ENCODE measurements at regions not wholly inside any gene's neighbourhood (a gene's known extent, or its start where the extent isn't known, plus 50 kb on each side); places are given as distances from the start of the nearest gene placed in this dataset.

DNA sequence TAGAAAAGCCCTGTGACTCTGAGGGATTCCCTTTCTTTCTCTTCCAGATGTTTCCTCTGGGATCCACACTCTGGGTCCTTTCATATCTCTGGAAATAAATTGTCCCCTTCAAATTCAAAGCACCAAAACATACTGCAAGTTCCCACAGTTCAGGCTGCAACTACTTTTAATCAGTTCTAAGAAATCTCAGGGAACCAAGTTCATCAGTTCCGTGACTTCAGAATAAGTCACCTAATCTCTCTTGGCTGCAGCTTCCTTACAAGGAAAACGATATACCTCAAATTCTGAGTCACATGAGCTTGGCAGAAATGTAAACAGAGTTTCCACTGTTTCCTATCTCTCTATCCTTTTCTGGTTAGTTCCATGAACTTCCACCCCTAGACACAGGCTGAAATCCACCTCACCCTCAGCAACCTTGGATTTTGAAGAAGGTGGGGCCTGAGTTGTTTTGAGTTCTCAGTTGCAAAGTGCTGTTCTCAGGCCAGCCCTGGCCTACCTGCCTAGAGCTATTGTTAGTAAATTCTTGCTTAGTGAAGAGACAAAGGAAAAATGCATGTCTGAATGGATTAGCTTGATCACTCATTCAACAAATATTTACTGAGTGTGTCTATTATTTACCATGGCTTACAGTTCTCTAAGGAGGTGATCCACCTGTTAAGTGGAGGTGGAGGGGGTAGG is 59.3 kb upstream of the IL6 start:
- H3K9ac ChIP-seq (ENCODE audit: low read length) = no peak overlapping the region
- 92% methylated on average over 2 of the region's 2 CpGs for WGBS (ENCODE audit: insufficient coverage)
- Mint-ChIP-seq H3K27ac (no peak overlapping the region), H3K9me3 (ENCODE audit: insufficient read depth) (no peaks in the 10 kb centered on the region), H3K4me1 (peaks cover 58% of the 10 kb centered on the region), H3K4me3 (no peak overlapping the region), H3K27me3 (no peaks in the 10 kb centered on the region)
- CTCF ChIA-PET = interaction anchor here (1.0 to 1.2 kb wide), 2 partner anchors 11 to 58 kb away, joined by 3 read pairs; no protein-coding TSS in a partner anchor
- peaks cover 50 to 56% of the 10 kb centered on the region in 2 donors for H3K4me1 ChIP-seq (ENCODE audit: control insufficient read depth in 2 of 2, insufficient read depth in 2 of 2, low read length in 2 of 2)
- H3K4me2 ChIP-seq (replicated peaks; ENCODE audit: low read depth, low read length, poor library complexity, severe bottlenecking) = no peak overlapping the region
- H2AFZ ChIP-seq (ENCODE audit: insufficient read depth, low read depth, low read length, poor library complexity, severe bottlenecking) = no peak overlapping the region
- TF ChIP-seq CTCF (IDR thresholded peaks at IDR 0.05) (no peak), EZH2 (IDR thresholded peaks at IDR 0.05; ENCODE audit: borderline replicate concordance, insufficient read depth, low read depth, low read length, poor library complexity, severe bottlenecking) (no peak)
- H3K27me3 ChIP-seq (replicated peaks in 1 of 4; ENCODE audit: control extremely low read depth in 1 of 4, control insufficient read depth in 3 of 4, insufficient read depth in 4 of 4, low read length in 3 of 4) = no peaks in the 10 kb centered on the region
- no peaks in the 10 kb centered on the region for H3K36me3 ChIP-seq (replicated peaks in 1 of 2; ENCODE audit: control extremely low read depth in 1 of 2, control insufficient read depth in 1 of 2, extremely low read depth in 1 of 2, insufficient read depth in 2 of 2, low read length in 1 of 2)
- H3K27ac ChIP-seq (ENCODE audit: low read length in 2 of 2) = no peak overlapping the region
- H3K79me2 ChIP-seq (ENCODE audit: control insufficient read depth, insufficient read depth, low read length) = peaks cover 30% of the 10 kb centered on the region
- ATAC-seq (ENCODE audit: low read depth) (no peak), DNase-seq (no peak)
- H3K9me3 ChIP-seq (ENCODE audit: control extremely low read depth in 1 of 3, control insufficient read depth in 2 of 3, insufficient read depth in 1 of 3, low read length in 2 of 3) = peaks cover 0 to 6% (median 0%) of the 10 kb centered on the region in 3 donors
- H3K4me3 ChIP-seq (ENCODE audit: control extremely low read depth in 1 of 5, extremely low read depth in 1 of 5, insufficient read depth in 1 of 5, low read depth in 2 of 5, low read length in 4 of 5) = no peak overlapping the region
- POLR2A ChIA-PET = no interaction called here
- H4K20me1 ChIP-seq (ENCODE audit: control insufficient read depth, insufficient read depth, low read length, poor library complexity, severe bottlenecking) = no peaks in the 10 kb centered on the region
- intact Hi-C loops (cut with micrococcal nuclease) = no loop called here

GRCh38 chr7:22667187-22667561 is 59.8 kb upstream of the IL6 start:
- 98% methylated on average over 8 of the region's 13 CpGs for WGBS (ENCODE audit: insufficient coverage)
- ATAC-seq (ENCODE audit: low read depth) (no peak), DNase-seq (no peak)
- H3K27me3 ChIP-seq (replicated peaks in 1 of 4; ENCODE audit: control extremely low read depth in 1 of 4, control insufficient read depth in 3 of 4, insufficient read depth in 4 of 4, low read length in 3 of 4) = no peaks in the 10 kb centered on the region
- no peak overlapping the region for H2AFZ ChIP-seq (ENCODE audit: insufficient read depth, low read depth, low read length, poor library complexity, severe bottlenecking)
- no peaks in the 10 kb centered on the region for H3K9me3 Mint-ChIP-seq (ENCODE audit: insufficient read depth)
- H3K4me1 Mint-ChIP-seq = peaks cover 58% of the 10 kb centered on the region
- peaks cover 51 to 56% of the 10 kb centered on the region in 2 donors for H3K4me1 ChIP-seq (ENCODE audit: control insufficient read depth in 2 of 2, insufficient read depth in 2 of 2, low read length in 2 of 2)
- CTCF ChIA-PET = interaction anchor here (0.6 to 1.2 kb wide), 3 partner anchors 10 to 59 kb away, joined by 3 to 5 read pairs (median 3); no protein-coding TSS in a partner anchor
- TF ChIP-seq EZH2 (IDR thresholded peaks at IDR 0.05; ENCODE audit: borderline replicate concordance, insufficient read depth, low read depth, low read length, poor library complexity, severe bottlenecking) (no peak), CTCF (IDR thresholded peaks at IDR 0.05) (no peak)
- intact Hi-C loops (cut with micrococcal nuclease) = no loop called here
- no peak overlapping the region for H3K4me3 ChIP-seq (ENCODE audit: control extremely low read depth in 1 of 5, extremely low read depth in 1 of 5, insufficient read depth in 1 of 5, low read depth in 2 of 5, low read length in 4 of 5)
- H3K36me3 ChIP-seq (replicated peaks in 1 of 2; ENCODE audit: control extremely low read depth in 1 of 2, control insufficient read depth in 1 of 2, extremely low read depth in 1 of 2, insufficient read depth in 2 of 2, low read length in 1 of 2) = no peaks in the 10 kb centered on the region
- POLR2A ChIA-PET = no interaction called here
- no peak overlapping the region for H3K27ac Mint-ChIP-seq
- no peak overlapping the region for H3K4me2 ChIP-seq (replicated peaks; ENCODE audit: low read depth, low read length, poor library complexity, severe bottlenecking)
- H3K9ac ChIP-seq (ENCODE audit: low read length) = no peak overlapping the region
- no peaks in the 10 kb centered on the region for H4K20me1 ChIP-seq (ENCODE audit: control insufficient read depth, insufficient read depth, low read length, poor library complexity, severe bottlenecking)
- no peaks in the 10 kb centered on the region for H3K27me3 Mint-ChIP-seq
- no peak overlapping the region for H3K4me3 Mint-ChIP-seq
- H3K27ac ChIP-seq (ENCODE audit: low read length in 2 of 2) = no peak overlapping the region
- H3K79me2 ChIP-seq (ENCODE audit: control insufficient read depth, insufficient read depth, low read length) = peaks cover 30% of the 10 kb centered on the region
- peaks cover 0 to 6% (median 0%) of the 10 kb centered on the region in 3 donors for H3K9me3 ChIP-seq (ENCODE audit: control extremely low read depth in 1 of 3, control insufficient read depth in 2 of 3, insufficient read depth in 1 of 3, low read length in 2 of 3)

Data from B cell (primary cell).